Ishikawa (cell line): ENCODE measurements at regions not wholly inside any gene's neighbourhood (a gene's known extent, or its start where the extent isn't known, plus 50 kb on each side); places are given as distances from the start of the nearest gene placed in this dataset.

Experiments used
- CEBPB ChIP-seq: IDR thresholded peaks from 2 replicates; pipeline ENCODE4 v1.6.1; 2012
- YY1 ChIP-seq: IDR thresholded peaks from 2 replicates; pipeline ENCODE4 v1.6.1; 2012; ENCODE audit warnings: low read depth

DNA sequence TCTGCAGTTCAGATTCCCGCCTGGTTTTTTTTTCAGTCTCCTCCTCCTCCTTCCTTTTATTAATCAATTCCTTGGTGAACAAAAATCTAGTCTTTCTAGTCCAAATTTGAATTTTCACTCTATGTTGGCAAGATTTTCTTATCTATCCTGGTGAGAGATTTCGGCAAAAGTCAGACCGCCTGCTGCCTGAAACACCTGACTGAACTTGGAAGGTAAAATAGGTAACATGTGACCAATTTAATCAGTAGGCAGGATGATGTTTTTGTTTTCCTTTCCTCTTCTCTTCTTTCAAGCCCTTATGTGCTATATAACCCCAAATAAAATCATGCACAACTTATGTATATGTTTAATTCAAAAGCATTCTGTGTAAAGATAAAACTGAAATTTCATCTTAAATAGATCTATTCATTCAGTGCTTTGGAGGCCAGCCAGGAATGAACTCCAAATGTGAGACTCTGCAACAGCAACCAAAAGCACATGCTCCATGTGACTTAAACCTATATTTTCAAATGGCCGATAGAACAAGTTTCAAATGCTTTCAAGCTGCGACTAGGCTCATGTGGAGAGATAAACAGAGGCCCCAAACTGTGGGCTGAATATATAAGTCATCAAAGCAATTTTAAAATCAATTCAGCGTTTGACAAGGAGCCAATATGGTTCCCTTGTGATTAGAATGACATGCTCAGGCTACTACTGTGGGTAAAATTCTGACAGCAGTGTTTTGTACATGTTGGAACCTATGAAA, 100.4 kb upstream of the SEMA6A start:
- TF ChIP-seq YY1 (no peak), CEBPB (no peak)
